NCI-H510A (cell line): ENCODE measurements at regions not wholly inside any gene's neighbourhood (a gene's known extent, or its start where the extent isn't known, plus 50 kb on each side); places are given as distances from the start of the nearest gene placed in this dataset.
"Not testable (repeated sequence)": the region's sequence is repeated elsewhere in the genome, so short reads cannot be mapped to it uniquely, and the experiment has no call there.

Experiments
- DNase-seq: peaks from one replicate; lab custom pipeline; 2025; lab: John Stamatoyannopoulos, UW

DNA sequence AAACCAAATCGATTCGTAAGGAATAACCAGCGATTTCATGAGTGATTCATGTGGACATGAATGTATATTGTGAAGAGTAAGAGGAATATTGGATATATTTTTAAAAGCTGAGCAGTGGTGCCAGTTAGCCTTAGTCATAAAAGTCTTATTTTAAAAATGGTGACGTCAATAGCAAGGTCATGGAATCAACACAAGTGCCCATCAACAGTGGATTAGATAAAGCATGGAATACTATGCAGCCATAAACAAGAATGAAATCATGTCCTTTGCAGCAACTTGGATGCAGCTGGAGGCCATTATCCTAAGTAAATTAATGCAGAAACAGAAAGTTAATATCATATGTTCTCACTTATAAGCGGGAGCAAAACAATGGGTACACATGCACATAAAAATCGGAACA lies 89.0 kb upstream of the STOX2 start:
- no peak for DNase-seq

DNA sequence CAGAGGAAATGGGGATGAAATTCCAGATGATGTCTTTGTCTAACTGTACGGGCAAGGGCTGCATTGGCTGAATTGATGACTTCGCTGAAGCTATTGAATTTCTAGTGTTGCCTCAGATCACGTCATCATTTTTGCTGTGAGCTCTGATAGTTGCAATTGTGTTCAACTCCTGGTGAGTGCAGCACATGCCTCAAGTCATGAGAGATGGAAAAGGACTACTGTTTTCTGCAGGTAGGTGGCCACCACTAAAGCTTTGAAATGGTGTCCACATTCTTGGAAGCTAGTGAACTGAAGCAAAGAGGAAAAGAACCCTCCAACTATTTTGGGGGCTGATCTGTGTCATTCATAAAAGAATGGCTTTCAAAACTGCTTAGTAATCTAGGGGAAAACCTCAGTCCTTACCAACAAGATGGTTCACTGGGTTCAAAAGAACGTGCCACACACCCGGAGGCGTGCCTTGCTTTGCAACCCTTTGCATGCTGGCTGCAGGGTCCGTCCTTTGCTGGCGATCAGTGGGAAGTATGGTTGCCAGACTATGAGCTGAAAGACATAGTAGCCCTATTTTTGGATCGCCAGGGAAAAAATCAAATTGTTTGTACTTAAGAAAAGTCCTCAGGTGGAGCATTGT lies 88.1 kb upstream of the STOX2 start:
- no peak for DNase-seq

DNA sequence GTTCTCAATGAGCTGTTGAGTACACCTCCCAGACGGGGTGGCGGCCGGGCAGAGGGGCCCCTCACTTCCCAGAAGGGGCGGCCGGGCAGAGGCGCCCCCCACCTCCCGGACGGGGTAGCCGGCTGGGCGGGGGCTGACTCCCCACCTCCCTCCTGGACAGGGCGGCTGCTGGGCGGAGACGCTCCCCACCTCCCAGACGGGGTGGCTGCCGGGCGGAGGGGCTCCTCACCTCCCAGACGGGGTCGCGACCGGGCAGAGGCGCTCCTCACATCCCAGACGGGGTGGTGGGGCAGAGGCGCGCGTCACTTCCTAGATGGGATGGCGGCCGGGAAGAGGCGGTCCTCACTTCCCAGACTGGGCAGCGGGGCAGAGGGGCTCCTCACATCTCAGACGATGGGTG lies 86.5 kb upstream of the STOX2 start:
- DNase-seq, result not testable (repeated sequence)

DNA sequence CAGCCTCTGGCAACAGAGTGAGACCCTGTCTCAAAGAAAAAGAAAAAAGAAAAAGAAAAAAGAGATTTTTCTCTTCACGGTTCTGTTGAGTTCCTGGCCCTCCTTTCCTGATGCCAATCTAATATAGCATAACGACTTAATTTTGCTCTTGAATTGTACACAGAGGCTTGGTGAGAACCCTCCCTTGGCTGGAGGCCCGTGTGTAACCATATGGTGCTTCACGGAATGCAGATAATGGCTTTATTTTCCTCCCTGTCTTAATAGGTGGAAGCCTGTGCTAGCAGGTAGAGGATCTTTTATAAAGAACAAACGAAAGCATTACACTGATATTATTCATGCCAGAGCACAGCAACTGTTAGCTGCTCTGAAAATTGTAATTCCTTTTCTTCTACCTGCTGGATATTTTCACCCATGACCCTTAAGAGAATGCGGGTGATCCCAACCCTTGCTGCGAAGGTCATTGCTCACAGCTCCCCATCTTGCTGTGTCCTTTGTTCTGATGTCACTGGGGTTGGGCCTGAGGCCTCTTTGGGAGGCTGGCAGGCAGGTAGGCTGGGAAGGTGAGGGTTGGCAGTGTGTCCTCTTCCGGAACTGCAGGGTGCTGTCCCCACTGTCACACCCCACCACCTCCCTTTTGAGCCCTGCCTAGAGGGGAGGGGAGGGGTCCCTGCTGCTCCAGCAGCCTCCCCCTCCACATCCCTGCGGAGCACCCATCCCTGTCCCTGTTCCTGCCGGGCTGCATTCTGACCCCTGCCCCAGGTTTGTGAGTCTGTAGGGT lies 83.8 kb upstream of the STOX2 start:
- DNase-seq, result no peak

- DNase-seq, result no peak
Measured at GRCh38 chr4:183823434-183823833, 81.7 kb upstream of the STOX2 start.

DNA sequence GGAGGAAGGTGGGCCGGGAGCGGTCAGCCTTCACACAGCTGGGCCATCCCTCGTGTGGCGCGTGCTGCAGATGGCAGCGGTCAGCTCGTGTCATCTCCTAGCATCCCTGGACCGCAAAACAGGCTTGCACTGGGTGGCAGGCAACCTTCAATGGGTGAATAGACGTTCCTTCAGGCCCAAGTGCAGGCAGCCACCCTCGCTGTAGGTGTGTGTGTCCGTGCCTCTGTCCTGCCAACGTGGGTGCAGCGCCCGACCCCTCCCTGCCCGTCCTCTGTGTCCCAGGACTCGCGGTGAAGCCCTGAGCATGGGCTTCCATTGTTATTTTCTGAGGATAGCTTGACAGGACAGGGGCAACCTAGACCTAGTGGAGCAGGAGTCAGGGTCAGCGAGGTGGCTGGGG lies 79.8 kb upstream of the STOX2 start:
- DNase-seq, result no peak

DNA sequence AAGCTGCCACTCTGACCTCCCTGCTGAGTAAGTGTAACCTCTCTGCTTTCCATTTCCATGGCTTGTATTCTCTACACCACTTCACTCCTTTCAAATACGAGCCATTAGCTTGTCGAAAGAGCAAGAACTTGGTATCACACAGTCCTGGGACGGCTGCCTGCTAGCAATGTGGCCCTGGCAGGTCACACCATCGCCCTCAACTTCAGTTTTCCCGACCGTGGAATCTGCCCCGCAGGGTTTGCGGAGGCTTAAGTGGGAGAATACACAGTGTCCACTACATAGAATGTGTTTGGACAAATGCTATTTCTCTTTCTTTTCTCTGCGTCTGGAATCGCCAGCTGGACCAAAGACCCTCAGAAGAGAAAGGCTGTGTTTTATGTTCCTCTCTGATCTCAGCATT lies 78.6 kb upstream of the STOX2 start:
- no peak for DNase-seq

DNA sequence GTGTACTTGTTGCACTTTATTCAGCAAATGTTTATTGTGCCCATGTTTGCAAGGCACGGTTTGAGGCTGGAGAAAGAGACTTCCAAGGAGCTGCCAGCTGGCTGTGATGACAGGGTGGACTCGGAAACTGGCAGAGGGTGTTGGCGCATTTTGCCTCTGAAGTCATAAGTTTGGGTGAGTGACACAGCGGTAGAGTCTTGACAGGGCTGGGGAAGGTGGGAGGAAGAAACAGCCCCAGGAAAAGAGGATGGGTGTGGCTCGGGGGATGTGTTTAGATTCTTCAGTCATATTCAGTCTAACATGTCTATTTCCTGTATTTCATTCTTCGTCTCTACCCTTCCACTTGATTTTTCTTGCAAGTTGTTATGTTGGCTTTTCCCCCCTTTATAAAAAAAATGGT lies 77.0 kb upstream of the STOX2 start:
- DNase-seq, result no peak

DNA sequence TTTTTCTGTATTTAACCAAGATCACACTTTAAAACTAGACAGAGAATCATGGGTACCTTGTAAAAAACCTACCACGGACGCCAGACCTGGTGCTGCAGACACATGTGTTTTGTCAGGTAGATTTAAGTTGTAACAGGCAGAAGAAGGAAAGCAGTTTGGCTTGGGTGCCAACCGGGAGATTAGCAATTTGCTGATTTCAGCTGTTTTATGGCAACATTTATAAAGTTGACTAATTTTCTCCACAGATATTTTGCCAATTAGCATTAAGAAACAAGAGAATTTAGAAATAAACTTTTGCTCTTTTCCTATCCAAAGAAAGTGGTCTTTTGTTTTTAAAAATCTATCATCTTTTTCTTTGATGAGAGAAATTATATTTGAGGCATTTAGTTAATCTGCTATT lies 76.3 kb upstream of the STOX2 start:
- DNase-seq, result no peak

- DNase-seq, result no peak
Measured at GRCh38 chr4:183830438-183830985, 74.6 kb upstream of the STOX2 start.

- DNase-seq, result no peak
Measured at GRCh38 chr4:183831026-183831446, 74.1 kb upstream of the STOX2 start.

DNA sequence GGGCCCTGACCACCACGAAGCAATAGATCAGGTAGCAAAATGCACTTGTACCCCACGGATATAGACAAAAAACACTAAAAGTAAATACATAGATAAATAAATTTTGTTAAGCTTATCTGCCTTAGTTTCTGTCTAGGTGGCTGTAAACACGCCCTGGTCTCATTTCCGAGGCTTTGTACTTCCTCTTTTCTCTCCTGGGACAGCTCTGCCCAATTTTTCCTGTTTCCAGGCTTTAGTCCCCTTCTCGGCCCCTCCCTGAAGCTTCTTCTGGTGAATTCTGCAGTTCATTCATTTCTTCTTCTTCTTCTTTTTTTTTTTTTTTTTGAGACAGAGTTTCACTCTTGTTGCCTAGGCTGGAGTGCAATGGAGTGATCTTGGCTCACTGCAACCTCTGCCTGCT lies 73.4 kb upstream of the STOX2 start:
- no peak for DNase-seq

- DNase-seq, result no peak
Measured at GRCh38 chr4:183832776-183833450, 72.2 kb upstream of the STOX2 start.

GRCh38 chr4:183834252-183834651 lies 70.9 kb upstream of the STOX2 start:
- DNase-seq, result no peak

DNA sequence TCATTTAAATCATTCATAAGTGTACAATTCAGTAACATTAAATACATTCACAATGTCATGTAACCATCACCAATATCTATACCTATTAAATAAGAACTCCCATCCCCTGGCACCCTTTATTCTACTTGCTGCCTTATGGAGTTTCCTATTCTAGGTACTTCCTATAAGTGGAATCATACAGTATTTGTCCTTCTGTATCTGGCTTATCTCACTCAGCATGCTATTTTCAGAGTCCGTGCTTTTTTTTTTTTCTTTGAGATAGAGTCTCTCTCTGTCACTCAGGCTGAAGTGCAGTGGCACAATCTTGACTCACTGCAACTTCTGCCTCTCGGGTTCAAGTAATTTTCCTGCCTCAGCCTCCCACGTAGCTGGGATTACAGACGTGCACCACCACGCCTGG lies 67.9 kb upstream of the STOX2 start:
- DNase-seq, result no peak

GRCh38 chr4:183838987-183839712 lies 66.0 kb upstream of the STOX2 start:
- no peak for DNase-seq

- DNase-seq, result peak; percentile 40
Measured at GRCh38 chr4:183840311-183840710, 64.8 kb upstream of the STOX2 start.

- no peak for DNase-seq
Measured at GRCh38 chr4:183841001-183841400, 64.1 kb upstream of the STOX2 start.

DNA sequence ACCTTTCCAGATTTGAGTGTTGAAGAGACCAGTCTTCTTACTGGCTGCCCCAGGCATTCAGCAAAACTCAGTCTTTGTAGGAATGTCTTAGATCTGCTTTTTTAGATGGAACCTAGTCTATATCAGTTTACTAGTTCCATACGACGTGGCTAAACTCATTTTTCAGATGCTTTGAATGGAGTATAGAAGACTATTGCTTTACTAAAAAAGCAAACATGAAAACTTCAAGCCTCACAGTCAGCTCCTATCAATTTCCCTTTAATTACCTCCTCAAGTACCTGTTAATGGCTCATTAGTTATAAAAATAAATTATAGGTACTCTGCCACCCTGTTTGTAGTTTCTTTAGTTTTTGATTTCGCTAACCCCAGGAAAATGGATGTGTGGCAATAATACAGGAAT lies 63.0 kb upstream of the STOX2 start:
- no peak for DNase-seq

DNA sequence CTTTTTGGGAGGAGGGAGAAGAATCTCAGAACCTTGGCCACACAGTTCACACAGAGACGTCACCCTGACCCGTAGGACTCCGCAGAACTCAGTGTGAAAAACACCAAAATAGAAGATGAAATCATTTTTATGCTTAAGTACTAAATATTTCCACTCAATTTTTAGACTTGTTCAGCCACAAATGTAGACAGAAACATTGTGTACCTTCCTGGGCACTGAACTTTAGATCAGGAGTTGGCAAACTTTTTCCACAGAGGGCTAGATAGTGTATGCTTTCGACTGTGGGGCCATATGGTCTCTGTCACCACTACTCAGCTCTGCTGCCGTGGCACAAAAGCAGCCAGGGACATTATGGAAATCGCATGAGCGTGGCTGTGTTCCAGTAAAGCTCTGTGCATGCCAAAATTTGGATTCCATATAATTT lies 61.8 kb upstream of the STOX2 start:
- no peak for DNase-seq

DNA sequence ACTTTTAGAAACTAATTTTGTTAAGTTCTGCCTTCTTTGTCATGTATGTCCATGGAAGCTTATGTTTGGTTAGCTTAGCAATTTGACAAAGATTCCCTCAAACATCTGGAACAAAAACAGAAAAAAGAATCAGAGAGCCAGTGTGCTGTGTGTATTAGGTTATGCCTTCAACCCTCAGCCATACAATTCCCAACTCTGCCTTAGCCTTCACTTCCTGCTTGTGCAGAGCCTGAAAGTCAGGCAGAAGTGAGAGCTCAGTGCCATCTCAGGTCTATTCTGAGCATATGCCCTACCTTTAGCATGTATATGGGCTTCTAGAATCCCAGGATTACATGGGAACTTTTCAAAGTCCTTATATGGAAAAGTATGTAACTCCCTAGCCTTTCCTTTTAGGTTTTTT lies 58.2 kb upstream of the STOX2 start:
- no peak for DNase-seq

- DNase-seq, result no peak
Measured at GRCh38 chr4:183848805-183849204, 56.3 kb upstream of the STOX2 start.
